SK-N-SH treated with all-trans-retinoic acid at 6 μM for 48 hours (cell line): ENCODE measurements at regions not wholly inside any gene's neighbourhood (a gene's known extent, or its start where the extent isn't known, plus 50 kb on each side); places are given as distances from the start of the nearest gene placed in this dataset.

Experiments used
- RARB ChIP-seq: fragments of 250-450 bp; sonication (Bioruptor Pico); IDR thresholded peaks from 2 replicates; pipeline ENCODE4 v1.8.0; 2021; ENCODE audit warnings: mild to moderate bottlenecking, moderate library complexity
- ZNF70 ChIP-seq: fragments of 450-650 bp; formaldehyde crosslinking; IDR thresholded peaks from 2 replicates; pipeline ENCODE4 v1.5.0; 2020; ENCODE audit warnings: mild to moderate bottlenecking, moderate library complexity

DNA sequence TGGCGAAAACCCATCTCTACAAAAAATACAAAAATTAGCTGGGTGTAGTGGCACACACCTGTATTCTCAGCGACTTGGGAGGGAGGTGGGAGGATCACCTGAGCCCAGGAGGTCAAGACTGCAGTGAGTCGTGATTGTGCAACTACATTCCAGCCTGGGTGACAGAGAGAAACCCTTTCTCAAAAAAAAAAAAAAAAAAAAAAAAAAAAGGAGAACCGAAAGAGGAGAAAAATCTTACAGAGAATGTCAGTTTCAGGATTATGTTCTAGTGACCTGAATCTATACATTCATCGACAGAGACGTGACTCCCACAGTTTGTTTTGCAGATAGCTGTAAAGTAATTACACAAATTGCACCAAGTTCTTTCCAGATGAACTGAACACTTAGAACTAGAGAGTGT lies 187.8 kb downstream of the FTCDNL1 start:
- TF ChIP-seq ZNF70 (CRISPR knock-in tag) (no peak), RARB (no peak)
